KMS-11 (cell line): ENCODE measurements at regions not wholly inside any gene's neighbourhood (a gene's known extent, or its start where the extent isn't known, plus 50 kb on each side); places are given as distances from the start of the nearest gene placed in this dataset.

ENCODE experiments used
- H2AFZ ChIP-seq: fragments of 200-600 bp; sonication (generic); 2 replicates; pipeline ENCODE4 v1.6.1; 2016; ENCODE audit warnings: antibody characterized with exemption, mixed run types, low read depth
- H3K27ac ChIP-seq: fragments of 200-600 bp; sonication (generic); 2 replicates; pipeline ENCODE4 v1.6.1; 2016; ENCODE audit warnings: mild to moderate bottlenecking, mixed run types
- H3K27me3 ChIP-seq: fragments of 200-600 bp; sonication (generic); 2 replicates; pipeline ENCODE4 v1.6.1; 2017; ENCODE audit warnings: mild to moderate bottlenecking, low read depth, mixed run types, moderate library complexity; ENCODE audit not compliant: insufficient read depth
- H3K36me3 ChIP-seq: fragments of 200-600 bp; sonication (generic); 2 replicates; pipeline ENCODE4 v1.6.1; 2017; ENCODE audit warnings: mild to moderate bottlenecking, mixed run types; ENCODE audit not compliant: insufficient read depth
- H3K4me1 ChIP-seq: fragments of 200-600 bp; sonication (generic); 2 replicates; pipeline ENCODE4 v1.6.1; 2016; ENCODE audit warnings: mild to moderate bottlenecking, low read depth, mixed run types; ENCODE audit not compliant: poor library complexity, severe bottlenecking
- H3K4me2 ChIP-seq: fragments of 200-600 bp; sonication (generic); 2 replicates; pipeline ENCODE4 v1.7.0; 2016; ENCODE audit warnings: mild to moderate bottlenecking, mixed run types
- H3K4me3 ChIP-seq: fragments of 200-600 bp; sonication (generic); IDR thresholded peaks from 2 replicates; pipeline ENCODE4 v1.6.1; 2017; ENCODE audit warnings: low read depth, low read length, mixed read lengths; ENCODE audit not compliant: insufficient read depth
- H3K79me2 ChIP-seq: fragments of 200-600 bp; sonication (generic); 2 replicates; pipeline ENCODE4 v1.6.1; 2016; ENCODE audit warnings: low read depth, mixed run types; ENCODE audit not compliant: insufficient read depth
- H3K9ac ChIP-seq: fragments of 200-600 bp; sonication (generic); 2 replicates; pipeline ENCODE4 v1.6.1; 2016; ENCODE audit warnings: mild to moderate bottlenecking, mixed run types
- H4K20me1 ChIP-seq: fragments of 200-600 bp; sonication (generic); 2 replicates; pipeline ENCODE4 v1.6.1; 2016; ENCODE audit warnings: mild to moderate bottlenecking, mixed run types; ENCODE audit not compliant: insufficient read depth
- CTCF ChIP-seq: fragments of 200-600 bp; sonication (generic); conservative IDR thresholded peaks from 2 replicates; pipeline ENCODE4 v1.6.1; 2017; ENCODE audit warnings: low read depth, mild to moderate bottlenecking, antibody characterized with exemption, low read length, moderate library complexity, mixed read lengths

- peaks cover 57% of the 10 kb centered on the region for H3K79me2 ChIP-seq
- TF ChIP-seq CTCF: no peak
- peak overlapping the region; percentile 71 for H3K9ac ChIP-seq
- no peaks in the 10 kb centered on the region for H3K27me3 ChIP-seq
- no peaks in the 10 kb centered on the region for H3K36me3 ChIP-seq
- H3K4me1 ChIP-seq: peaks cover 58% of the 10 kb centered on the region
- no peak overlapping the region for H3K4me3 ChIP-seq
- peak overlapping the region; percentile 47 for H3K27ac ChIP-seq
- H3K4me2 ChIP-seq: peak overlapping the region; percentile 81; the same call in 1 of the 2 replicates
- peaks cover 13% of the 10 kb centered on the region; the same call in 1 of the 2 replicates for H4K20me1 ChIP-seq
- no peak overlapping the region for H2AFZ ChIP-seq
Measured at GRCh38 chr2:134120733-134121630, 132.9 kb upstream of the MGAT5 start.

GRCh38 chr2:134122610-134123009, 131.3 kb upstream of the MGAT5 start:
- no peak for TF ChIP-seq CTCF
- Histone ChIP-seq H3K9ac (no peak overlapping the region), H4K20me1 (peaks cover 13% of the 10 kb centered on the region; the same call in 1 of the 2 replicates), H3K36me3 (no peaks in the 10 kb centered on the region), H3K4me1 (peaks cover 74% of the 10 kb centered on the region), H3K27me3 (no peaks in the 10 kb centered on the region), H3K27ac (no peak overlapping the region), H3K4me2 (peak overlapping the region; percentile 81), H3K79me2 (peaks cover 74% of the 10 kb centered on the region), H2AFZ (no peak overlapping the region), H3K4me3 (no peak overlapping the region)

- H4K20me1 ChIP-seq: peaks cover 13% of the 10 kb centered on the region; the same call in 1 of the 2 replicates
- no peak overlapping the region for H3K9ac ChIP-seq
- peaks cover 77% of the 10 kb centered on the region for H3K4me1 ChIP-seq
- H3K36me3 ChIP-seq: no peaks in the 10 kb centered on the region
- H3K79me2 ChIP-seq: peaks cover 81% of the 10 kb centered on the region
- TF ChIP-seq CTCF: no peak
- H2AFZ ChIP-seq: no peak overlapping the region
- peak overlapping the region; percentile 5; the same call in 1 of the 2 replicates for H3K27ac ChIP-seq
- no peak overlapping the region for H3K4me3 ChIP-seq
- H3K4me2 ChIP-seq: peak overlapping the region; percentile 81
- no peaks in the 10 kb centered on the region for H3K27me3 ChIP-seq
Measured at GRCh38 chr2:134123332-134123731, 130.5 kb upstream of the MGAT5 start.

- Histone ChIP-seq H3K4me1 (peaks cover 76% of the 10 kb centered on the region), H2AFZ (no peak overlapping the region), H3K4me2 (peak overlapping the region; percentile 34; the same call in 1 of the 2 replicates), H3K27ac (no peak overlapping the region), H3K79me2 (peaks cover 90% of the 10 kb centered on the region), H3K4me3 (no peak overlapping the region), H3K9ac (no peak overlapping the region), H4K20me1 (peaks cover 13% of the 10 kb centered on the region; the same call in 1 of the 2 replicates), H3K27me3 (no peaks in the 10 kb centered on the region), H3K36me3 (no peaks in the 10 kb centered on the region)
- TF ChIP-seq CTCF: no peak
Measured at GRCh38 chr2:134124047-134124753, 129.7 kb upstream of the MGAT5 start.
